ENCODE measurements at regions not wholly inside any gene's neighbourhood (a gene's known extent, or its start where the extent isn't known, plus 50 kb on each side); places are given as distances from the start of the nearest gene placed in this dataset.

DNA sequence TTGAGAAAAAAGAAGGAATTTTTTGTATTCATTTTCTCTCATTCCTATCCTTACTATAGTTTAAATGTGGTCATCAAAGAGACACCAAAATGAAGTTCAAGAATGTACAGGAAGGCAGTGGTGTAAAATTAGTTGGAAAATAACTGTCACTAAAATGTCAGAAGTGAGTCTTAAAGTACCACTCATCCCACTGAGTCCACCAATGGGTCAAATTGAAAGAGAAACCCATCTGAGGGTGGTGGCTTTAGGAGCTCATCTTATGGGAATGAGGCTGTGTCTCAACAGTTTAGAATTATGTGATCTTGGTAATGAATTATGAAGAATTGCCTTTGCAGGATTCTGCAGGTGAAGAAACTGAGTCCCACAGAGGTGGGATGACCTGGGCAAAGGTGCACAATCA, 403.5 kb downstream of the FGF9 start:
- peaks cover 4% of the 10 kb centered on the region; the same call in 1 of the 2 replicates for H3K27me3 ChIP-seq (ENCODE audit: insufficient read depth, low read length)
- H2BK15ac ChIP-seq (ENCODE audit: low read depth, low read length) = no peak overlapping the region
- H3K9ac ChIP-seq (ENCODE audit: extremely low read depth, insufficient read length, low read length) = no peak overlapping the region
- no peak for DNase-seq
- no peak overlapping the region for H4K5ac ChIP-seq (ENCODE audit: insufficient read length, low read depth, low read length)
- no peak overlapping the region for H3T11ph ChIP-seq (ENCODE audit: low read length)
- no peak overlapping the region for H2BK120ac ChIP-seq (ENCODE audit: low read depth, low read length, poor library complexity, severe bottlenecking)
- TF ChIP-seq, protein P1, sequence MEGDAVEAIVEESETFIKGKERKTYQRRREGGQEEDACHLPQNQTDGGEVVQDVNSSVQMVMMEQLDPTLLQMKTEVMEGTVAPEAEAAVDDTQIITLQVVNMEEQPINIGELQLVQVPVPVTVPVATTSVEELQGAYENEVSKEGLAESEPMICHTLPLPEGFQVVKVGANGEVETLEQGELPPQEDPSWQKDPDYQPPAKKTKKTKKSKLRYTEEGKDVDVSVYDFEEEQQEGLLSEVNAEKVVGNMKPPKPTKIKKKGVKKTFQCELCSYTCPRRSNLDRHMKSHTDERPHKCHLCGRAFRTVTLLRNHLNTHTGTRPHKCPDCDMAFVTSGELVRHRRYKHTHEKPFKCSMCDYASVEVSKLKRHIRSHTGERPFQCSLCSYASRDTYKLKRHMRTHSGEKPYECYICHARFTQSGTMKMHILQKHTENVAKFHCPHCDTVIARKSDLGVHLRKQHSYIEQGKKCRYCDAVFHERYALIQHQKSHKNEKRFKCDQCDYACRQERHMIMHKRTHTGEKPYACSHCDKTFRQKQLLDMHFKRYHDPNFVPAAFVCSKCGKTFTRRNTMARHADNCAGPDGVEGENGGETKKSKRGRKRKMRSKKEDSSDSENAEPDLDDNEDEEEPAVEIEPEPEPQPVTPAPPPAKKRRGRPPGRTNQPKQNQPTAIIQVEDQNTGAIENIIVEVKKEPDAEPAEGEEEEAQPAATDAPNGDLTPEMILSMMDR (conservative IDR thresholded peaks at IDR 0.05) = no peak
- H3K4ac ChIP-seq (ENCODE audit: low read depth, low read length) = no peak overlapping the region
- no peak overlapping the region for H3K4me2 ChIP-seq (ENCODE audit: insufficient read depth, insufficient read length, low read length)
- no peaks in the 10 kb centered on the region for H3K79me2 ChIP-seq (ENCODE audit: insufficient read depth, low read length)
- no peaks in the 10 kb centered on the region for H3K23me2 ChIP-seq (ENCODE audit: insufficient read length, low read depth, low read length, poor library complexity, severe bottlenecking)
- Mint-ChIP-seq H3K4me3 (no peak overlapping the region), H3K9me3 (no peaks in the 10 kb centered on the region), H3K27me3 (ENCODE audit: low read depth) (peaks cover 26% of the 10 kb centered on the region), H3K4me1 (peaks cover 5 to 9% of the 10 kb centered on the region in 2 experiments; a peak in 3 of 4 replicates), H3K27ac (no peak overlapping the region), H3K36me3 (ENCODE audit: insufficient read depth in 1 of 3, low read depth in 3 of 3) (no peaks in the 10 kb centered on the region)
- no peak overlapping the region for H3K14ac ChIP-seq (ENCODE audit: insufficient read depth, low read length)
- no peak overlapping the region for H3K27ac ChIP-seq (ENCODE audit: insufficient read length, low read depth, low read length)
- no peak overlapping the region for H2BK12ac ChIP-seq (ENCODE audit: insufficient read length, low read depth, low read length)
- no peaks in the 10 kb centered on the region for H3K4me1 ChIP-seq (ENCODE audit: insufficient read depth, low read length)
- no peak overlapping the region for H3K56ac ChIP-seq (ENCODE audit: insufficient read length, low read depth, low read length)
- no peak overlapping the region for H4K91ac ChIP-seq (ENCODE audit: insufficient read length, low read depth, low read length)
- no peaks in the 10 kb centered on the region for H4K20me1 ChIP-seq (ENCODE audit: control insufficient read depth, insufficient read depth, insufficient read length)
- H4K8ac ChIP-seq (replicated peaks; ENCODE audit: insufficient read length, low read depth, low read length) = no peak overlapping the region
- no peak overlapping the region for H2BK5ac ChIP-seq (ENCODE audit: insufficient read length, low read length)
- H2AK5ac ChIP-seq (ENCODE audit: insufficient read length, low read length) = no peak overlapping the region
- no peaks in the 10 kb centered on the region for H3K79me1 ChIP-seq (ENCODE audit: insufficient read depth, low read depth, low read length, poor library complexity, severe bottlenecking)
- H3K23ac ChIP-seq (ENCODE audit: insufficient read length, low read depth, low read length) = no peak overlapping the region
- H3K18ac ChIP-seq (ENCODE audit: insufficient read length, low read depth, low read length) = no peak overlapping the region
- no peak overlapping the region for H2AFZ ChIP-seq (ENCODE audit: low read length)
- no peaks in the 10 kb centered on the region for H3K9me3 ChIP-seq (ENCODE audit: control insufficient read depth, low read depth, low read length)
- no peak overlapping the region for H2BK20ac ChIP-seq (ENCODE audit: low read depth, low read length, poor library complexity, severe bottlenecking)
